ENCODE measurements at regions not wholly inside any gene's neighbourhood (a gene's known extent, or its start where the extent isn't known, plus 50 kb on each side); places are given as distances from the start of the nearest gene placed in this dataset.
"Not testable (repeated sequence)": the region's sequence is repeated elsewhere in the genome, so short reads cannot be mapped to it uniquely, and the experiment has no call there.

GRCh38 chr20:48374991-48375595 is 452.7 kb downstream of the PREX1 start:
- Histone ChIP-seq H4K12ac (ENCODE audit: low read depth, low read length) (no peak overlapping the region), H3K4me1 (ENCODE audit: control insufficient read depth in 1 of 2, insufficient read depth in 2 of 2, low read length in 2 of 2) (peaks cover 4 to 9% of the 10 kb centered on the region in 2 experiments), H3K4me3 (ENCODE audit: low read depth, low read length) (no peak overlapping the region), H2BK5ac (ENCODE audit: low read depth, low read length, poor library complexity) (no peak overlapping the region), H3K18ac (ENCODE audit: low read length) (no peak overlapping the region), H3K27ac (ENCODE audit: low read depth, low read length) (no peak overlapping the region), H3K27me3 (ENCODE audit: insufficient read depth, low read length) (no peaks in the 10 kb centered on the region), H2BK120ac (ENCODE audit: insufficient read depth, low read length, poor library complexity) (no peak overlapping the region), H3K79me2 (ENCODE audit: control insufficient read depth, insufficient read depth, low read length, poor library complexity) (no peaks in the 10 kb centered on the region), H2AK5ac (ENCODE audit: low read length) (no peak overlapping the region), H4K8ac (ENCODE audit: low read depth, low read length) (no peak overlapping the region), H3K23ac (ENCODE audit: low read length) (no peak overlapping the region), H3K4me2 (ENCODE audit: low read length) (no peak overlapping the region), H3K4ac (ENCODE audit: low read depth, low read length) (no peak overlapping the region), H3K14ac (ENCODE audit: low read length) (no peak overlapping the region), H4K91ac (ENCODE audit: low read depth, low read length) (no peak overlapping the region), H3K79me1 (ENCODE audit: low read length) (no peaks in the 10 kb centered on the region), H3K9ac (ENCODE audit: low read length) (no peak overlapping the region), H2BK12ac (ENCODE audit: low read length) (no peak overlapping the region), H2AFZ (ENCODE audit: insufficient read depth, low read length, poor library complexity) (no peak overlapping the region), H3K9me3 (ENCODE audit: insufficient read depth, low read depth, low read length) (peaks cover 2% of the 10 kb centered on the region), H3K36me3 (ENCODE audit: control insufficient read depth in 1 of 2, insufficient read depth in 2 of 2, low read length in 2 of 2) (no peaks in the 10 kb centered on the region)
- no CpG with 5 or more reads among the region's 16 CpGs for WGBS (ENCODE audit: extremely low coverage, insufficient coverage, insufficient read length)
- no peak for DNase-seq

GRCh38 chr20:48374031-48374907 is 453.5 kb downstream of the PREX1 start:
- not testable (repeated sequence) for H3K4ac ChIP-seq (ENCODE audit: low read depth, low read length); H4K8ac ChIP-seq (ENCODE audit: low read depth, low read length); H2BK5ac ChIP-seq (ENCODE audit: low read depth, low read length, poor library complexity); H4K91ac ChIP-seq (ENCODE audit: low read depth, low read length); H3K9ac ChIP-seq (ENCODE audit: low read length); H3K27me3 ChIP-seq (ENCODE audit: insufficient read depth, low read length); H3K36me3 ChIP-seq (ENCODE audit: control insufficient read depth in 1 of 2, insufficient read depth in 2 of 2, low read length in 2 of 2); DNase-seq; H3K14ac ChIP-seq (ENCODE audit: low read length); H3K79me2 ChIP-seq (ENCODE audit: control insufficient read depth, insufficient read depth, low read length, poor library complexity); H3K4me2 ChIP-seq (ENCODE audit: low read length); H3K23ac ChIP-seq (ENCODE audit: low read length); H2BK12ac ChIP-seq (ENCODE audit: low read length); H2AFZ ChIP-seq (ENCODE audit: insufficient read depth, low read length, poor library complexity); H4K12ac ChIP-seq (ENCODE audit: low read depth, low read length); H3K9me3 ChIP-seq (ENCODE audit: insufficient read depth, low read depth, low read length); H3K79me1 ChIP-seq (ENCODE audit: low read length); H2BK120ac ChIP-seq (ENCODE audit: insufficient read depth, low read length, poor library complexity); H2AK5ac ChIP-seq (ENCODE audit: low read length); H3K4me3 ChIP-seq (ENCODE audit: low read depth, low read length); H3K27ac ChIP-seq (ENCODE audit: low read depth, low read length); H3K18ac ChIP-seq (ENCODE audit: low read length)
- peaks cover 4 to 11% of the 10 kb centered on the region in 2 experiments for H3K4me1 ChIP-seq (ENCODE audit: control insufficient read depth in 1 of 2, insufficient read depth in 2 of 2, low read length in 2 of 2)
- no CpG with 5 or more reads among the region's 26 CpGs for WGBS (ENCODE audit: extremely low coverage, insufficient coverage, insufficient read length)

- no peak overlapping the region for H3K9ac ChIP-seq (ENCODE audit: low read length)
- H3K4me1 ChIP-seq (ENCODE audit: control insufficient read depth in 1 of 2, insufficient read depth in 2 of 2, low read length in 2 of 2), result peaks cover 7 to 11% of the 10 kb centered on the region in 2 experiments
- no peak overlapping the region for H4K8ac ChIP-seq (ENCODE audit: low read depth, low read length)
- no peak overlapping the region for H4K12ac ChIP-seq (ENCODE audit: low read depth, low read length)
- no peak overlapping the region for H3K23ac ChIP-seq (ENCODE audit: low read length)
- H2AK5ac ChIP-seq (ENCODE audit: low read length), result no peak overlapping the region
- H2BK5ac ChIP-seq (ENCODE audit: low read depth, low read length, poor library complexity), result no peak overlapping the region
- H2AFZ ChIP-seq (ENCODE audit: insufficient read depth, low read length, poor library complexity), result no peak overlapping the region
- no peaks in the 10 kb centered on the region for H3K36me3 ChIP-seq (ENCODE audit: control insufficient read depth in 1 of 2, insufficient read depth in 2 of 2, low read length in 2 of 2)
- DNase-seq, result no peak
- H3K14ac ChIP-seq (ENCODE audit: low read length), result no peak overlapping the region
- H3K27me3 ChIP-seq (ENCODE audit: insufficient read depth, low read length), result no peaks in the 10 kb centered on the region
- WGBS (ENCODE audit: extremely low coverage, insufficient coverage, insufficient read length), result no CpG with 5 or more reads among the region's 19 CpGs
- no peak overlapping the region for H3K18ac ChIP-seq (ENCODE audit: low read length)
- H3K4ac ChIP-seq (ENCODE audit: low read depth, low read length), result no peak overlapping the region
- no peak overlapping the region for H3K27ac ChIP-seq (ENCODE audit: low read depth, low read length)
- H3K4me3 ChIP-seq (ENCODE audit: low read depth, low read length), result no peak overlapping the region
- H2BK12ac ChIP-seq (ENCODE audit: low read length), result no peak overlapping the region
- no peaks in the 10 kb centered on the region for H3K79me1 ChIP-seq (ENCODE audit: low read length)
- peaks cover 2% of the 10 kb centered on the region for H3K9me3 ChIP-seq (ENCODE audit: insufficient read depth, low read depth, low read length)
- H3K79me2 ChIP-seq (ENCODE audit: control insufficient read depth, insufficient read depth, low read length, poor library complexity), result no peaks in the 10 kb centered on the region
- H2BK120ac ChIP-seq (ENCODE audit: insufficient read depth, low read length, poor library complexity), result no peak overlapping the region
- H4K91ac ChIP-seq (ENCODE audit: low read depth, low read length), result no peak overlapping the region
- H3K4me2 ChIP-seq (ENCODE audit: low read length), result no peak overlapping the region
Measured at GRCh38 chr20:48373555-48373934, 454.3 kb downstream of the PREX1 start.

GRCh38 chr20:48372851-48373554 is 454.8 kb downstream of the PREX1 start:
- H3K9me3 ChIP-seq (ENCODE audit: insufficient read depth, low read depth, low read length); H3K4me3 ChIP-seq (ENCODE audit: low read depth, low read length); H3K9ac ChIP-seq (ENCODE audit: low read length); H2AFZ ChIP-seq (ENCODE audit: insufficient read depth, low read length, poor library complexity); H3K79me1 ChIP-seq (ENCODE audit: low read length); H3K36me3 ChIP-seq (ENCODE audit: control insufficient read depth in 1 of 2, insufficient read depth in 2 of 2, low read length in 2 of 2); H3K27me3 ChIP-seq (ENCODE audit: insufficient read depth, low read length); H3K4me2 ChIP-seq (ENCODE audit: low read length); H4K8ac ChIP-seq (ENCODE audit: low read depth, low read length); H3K14ac ChIP-seq (ENCODE audit: low read length); H3K4ac ChIP-seq (ENCODE audit: low read depth, low read length); H4K12ac ChIP-seq (ENCODE audit: low read depth, low read length); H2BK5ac ChIP-seq (ENCODE audit: low read depth, low read length, poor library complexity); H2AK5ac ChIP-seq (ENCODE audit: low read length); H3K27ac ChIP-seq (ENCODE audit: low read depth, low read length); H3K18ac ChIP-seq (ENCODE audit: low read length); DNase-seq; H3K79me2 ChIP-seq (ENCODE audit: control insufficient read depth, insufficient read depth, low read length, poor library complexity); H3K23ac ChIP-seq (ENCODE audit: low read length): not testable (repeated sequence)
- peak overlapping the region; percentile 35 for H4K91ac ChIP-seq (ENCODE audit: low read depth, low read length)
- no CpG with 5 or more reads among the region's 35 CpGs for WGBS (ENCODE audit: extremely low coverage, insufficient coverage, insufficient read length)
- H2BK120ac ChIP-seq (ENCODE audit: insufficient read depth, low read length, poor library complexity), result peak overlapping the region; percentile 29
- peaks cover 7 to 11% of the 10 kb centered on the region in 2 experiments for H3K4me1 ChIP-seq (ENCODE audit: control insufficient read depth in 1 of 2, insufficient read depth in 2 of 2, low read length in 2 of 2)
- peak overlapping the region; percentile 78 for H2BK12ac ChIP-seq (ENCODE audit: low read length)
